ENCODE measurements at regions not wholly inside any gene's neighbourhood (a gene's known extent, or its start where the extent isn't known, plus 50 kb on each side); places are given as distances from the start of the nearest gene placed in this dataset.

DNA sequence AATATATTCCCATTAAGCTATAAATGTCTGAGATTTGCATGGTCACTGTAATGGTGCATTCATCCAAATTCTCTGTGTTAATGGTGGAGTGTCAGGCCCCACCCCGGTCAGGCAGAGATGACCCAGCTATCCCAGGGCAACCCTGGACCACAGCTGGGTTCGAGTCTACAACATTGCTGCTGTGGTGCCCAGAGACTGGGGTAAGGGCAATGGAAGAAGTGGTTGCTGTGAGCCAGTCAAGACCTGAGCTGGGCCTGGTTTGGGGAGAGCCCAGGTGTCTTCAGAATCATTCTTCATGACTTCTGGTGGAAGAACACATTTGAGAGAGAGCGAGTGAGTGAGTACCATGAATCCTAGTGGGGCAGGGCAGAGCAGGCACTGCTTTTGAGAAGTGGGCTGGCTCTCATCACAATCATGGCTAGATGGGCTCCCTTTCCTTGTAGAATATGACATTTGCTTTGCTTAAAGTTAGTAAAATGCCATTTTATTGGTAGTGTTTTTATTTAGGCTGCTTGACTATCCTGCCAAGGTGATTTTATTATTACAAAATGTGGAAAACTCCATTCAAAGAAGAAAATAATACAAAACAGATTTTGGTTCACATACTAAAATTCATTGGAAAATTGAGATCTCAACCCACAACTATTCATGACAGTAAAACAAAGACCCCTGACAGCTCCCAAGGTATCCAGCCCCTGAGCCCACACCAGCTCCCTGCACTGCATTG is 125.8 kb upstream of the SLC25A48 start:
- no peak for DNase-seq (ENCODE audit: low read depth)
- H3K4me3 ChIP-seq (ENCODE audit: control insufficient read depth, low read depth, low read length) = no peak overlapping the region
- TF ChIP-seq, protein P1, sequence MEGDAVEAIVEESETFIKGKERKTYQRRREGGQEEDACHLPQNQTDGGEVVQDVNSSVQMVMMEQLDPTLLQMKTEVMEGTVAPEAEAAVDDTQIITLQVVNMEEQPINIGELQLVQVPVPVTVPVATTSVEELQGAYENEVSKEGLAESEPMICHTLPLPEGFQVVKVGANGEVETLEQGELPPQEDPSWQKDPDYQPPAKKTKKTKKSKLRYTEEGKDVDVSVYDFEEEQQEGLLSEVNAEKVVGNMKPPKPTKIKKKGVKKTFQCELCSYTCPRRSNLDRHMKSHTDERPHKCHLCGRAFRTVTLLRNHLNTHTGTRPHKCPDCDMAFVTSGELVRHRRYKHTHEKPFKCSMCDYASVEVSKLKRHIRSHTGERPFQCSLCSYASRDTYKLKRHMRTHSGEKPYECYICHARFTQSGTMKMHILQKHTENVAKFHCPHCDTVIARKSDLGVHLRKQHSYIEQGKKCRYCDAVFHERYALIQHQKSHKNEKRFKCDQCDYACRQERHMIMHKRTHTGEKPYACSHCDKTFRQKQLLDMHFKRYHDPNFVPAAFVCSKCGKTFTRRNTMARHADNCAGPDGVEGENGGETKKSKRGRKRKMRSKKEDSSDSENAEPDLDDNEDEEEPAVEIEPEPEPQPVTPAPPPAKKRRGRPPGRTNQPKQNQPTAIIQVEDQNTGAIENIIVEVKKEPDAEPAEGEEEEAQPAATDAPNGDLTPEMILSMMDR (IDR thresholded peaks at IDR 0.05; ENCODE audit: control insufficient read depth, insufficient read depth, low read depth, low read length, missing control alignments) = no peak

DNA sequence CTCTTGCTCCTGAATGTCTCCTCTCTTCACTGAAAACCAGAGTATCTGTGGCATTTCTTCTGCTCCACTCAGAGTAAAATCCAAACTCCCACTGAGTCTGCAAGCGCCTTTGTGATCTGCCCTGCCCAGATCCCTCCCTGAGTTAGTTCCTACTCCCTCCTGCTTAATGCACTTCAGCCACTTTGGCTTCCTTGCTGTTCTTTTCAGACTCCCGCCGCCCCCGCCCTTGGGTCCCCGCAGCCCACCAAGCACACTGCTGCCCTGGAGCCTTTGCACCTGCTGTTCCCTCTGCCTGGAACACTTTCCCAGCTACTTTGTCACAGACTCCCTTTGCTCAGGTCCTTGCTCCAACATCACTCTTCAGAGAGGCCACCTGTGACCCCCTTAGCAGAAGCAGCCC is 127.2 kb upstream of the SLC25A48 start:
- no peak overlapping the region for H3K4me3 ChIP-seq (ENCODE audit: control insufficient read depth, low read depth, low read length)
- TF ChIP-seq, protein P1 (IDR thresholded peaks at IDR 0.05; ENCODE audit: control insufficient read depth, insufficient read depth, low read depth, low read length, missing control alignments) = no peak
- no peak for DNase-seq (ENCODE audit: low read depth)

DNA sequence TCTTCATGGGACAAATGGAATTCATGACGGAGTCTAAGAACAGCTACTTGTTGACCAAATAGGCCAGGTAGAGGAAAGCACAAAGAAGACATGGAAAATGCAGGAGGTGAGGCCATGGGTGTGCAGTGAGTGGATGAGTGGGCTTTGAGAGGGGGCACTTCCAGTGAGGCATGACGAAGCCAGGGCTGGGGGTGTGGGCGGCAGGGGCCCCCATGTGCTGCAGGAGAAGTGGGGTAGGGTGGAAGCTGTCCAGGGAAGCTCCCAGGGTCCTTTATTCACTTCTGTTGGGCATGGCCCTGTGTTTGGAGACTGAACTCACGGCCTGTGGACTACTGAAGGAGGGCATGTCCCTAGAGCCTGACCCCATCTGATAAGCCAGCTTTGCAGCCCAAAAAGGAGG is 127.6 kb upstream of the SLC25A48 start:
- H3K4me3 ChIP-seq (ENCODE audit: control insufficient read depth, low read depth, low read length) = no peak overlapping the region
- DNase-seq (ENCODE audit: low read depth) = no peak
- TF ChIP-seq, protein P1 (IDR thresholded peaks at IDR 0.05; ENCODE audit: control insufficient read depth, insufficient read depth, low read depth, low read length, missing control alignments) = no peak

DNA sequence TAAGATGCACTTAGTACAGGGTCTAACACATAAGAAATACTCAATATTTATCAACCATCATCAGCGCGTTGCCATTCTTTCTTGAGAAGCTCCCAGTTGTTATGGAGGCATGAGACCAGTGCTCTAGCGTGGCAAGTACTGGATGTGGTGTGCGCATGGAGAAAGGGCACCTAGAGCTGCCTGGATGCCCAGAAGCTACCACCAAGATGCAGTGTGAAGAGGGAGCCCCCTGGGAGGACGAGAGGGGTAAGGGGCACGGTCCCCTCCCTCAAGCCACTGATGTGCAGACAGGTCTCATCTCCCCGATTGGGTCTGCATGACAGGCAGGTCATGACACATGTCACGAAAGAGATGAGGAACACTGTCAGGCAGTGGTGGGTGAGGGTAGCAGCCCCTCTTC is 127.7 kb upstream of the CXCL14 start:
- no peak for DNase-seq (ENCODE audit: low read depth)
- TF ChIP-seq, protein P1 (IDR thresholded peaks at IDR 0.05; ENCODE audit: control insufficient read depth, insufficient read depth, low read depth, low read length, missing control alignments) = no peak
- H3K4me3 ChIP-seq (ENCODE audit: control insufficient read depth, low read depth, low read length) = no peak overlapping the region

DNA sequence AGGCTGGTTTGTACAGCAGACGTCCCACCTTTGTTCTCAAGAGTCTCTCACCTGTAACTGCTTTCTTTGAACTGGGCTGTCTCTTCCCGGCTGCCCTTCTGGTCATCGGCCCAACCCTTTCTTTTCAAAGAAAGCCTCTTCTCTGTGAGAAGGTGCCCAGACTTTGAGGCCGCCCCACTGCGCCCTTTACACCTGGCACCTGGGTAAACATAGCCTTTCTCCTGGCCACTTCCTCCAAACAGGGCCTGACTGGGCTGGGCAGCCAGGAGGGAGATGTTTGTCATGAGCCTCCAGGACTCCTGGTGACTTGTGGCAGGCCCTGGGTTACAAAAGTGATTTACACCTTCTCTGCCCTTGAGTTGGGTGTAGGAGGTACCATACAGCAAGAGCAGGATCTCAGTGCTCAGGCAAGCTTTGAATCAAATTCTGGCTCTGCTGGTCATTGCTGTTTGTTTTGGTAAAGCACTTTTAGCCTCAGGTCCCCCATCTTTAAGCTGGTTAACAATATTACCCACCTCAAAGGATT is 127.2 kb upstream of the CXCL14 start:
- DNase-seq (ENCODE audit: low read depth) = no peak
- H3K4me3 ChIP-seq (ENCODE audit: control insufficient read depth, low read depth, low read length) = no peak overlapping the region
- TF ChIP-seq, protein P1 (IDR thresholded peaks at IDR 0.05; ENCODE audit: control insufficient read depth, insufficient read depth, low read depth, low read length, missing control alignments) = no peak

DNA sequence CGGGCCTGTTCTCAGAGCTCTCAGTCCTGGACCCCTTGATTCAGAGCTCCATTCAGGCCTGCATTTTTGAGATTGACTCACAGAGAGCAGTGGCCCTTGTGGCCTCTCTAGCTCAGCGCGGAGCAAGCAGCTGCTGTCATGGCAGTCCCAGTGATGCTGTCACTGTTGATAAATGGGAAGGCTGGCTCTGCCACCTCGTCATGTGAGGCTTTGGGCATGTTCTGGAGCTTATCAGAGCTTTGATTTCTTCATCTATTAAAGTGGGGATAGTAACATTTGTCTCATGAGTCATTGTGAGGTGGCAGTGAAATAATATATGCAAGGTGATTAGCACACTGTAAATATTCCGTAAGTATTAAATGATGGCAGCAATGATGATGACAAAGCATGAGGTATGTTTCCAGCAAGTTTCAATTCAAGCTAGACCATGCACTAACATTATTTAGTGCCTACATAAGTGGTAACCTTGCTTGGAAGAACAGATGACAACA is 126.4 kb upstream of the CXCL14 start:
- H3K4me3 ChIP-seq (ENCODE audit: control insufficient read depth, low read depth, low read length) = no peak overlapping the region
- no peak for DNase-seq (ENCODE audit: low read depth)
- TF ChIP-seq, protein P1 (IDR thresholded peaks at IDR 0.05; ENCODE audit: control insufficient read depth, insufficient read depth, low read depth, low read length, missing control alignments) = no peak
